Uterus (tissue), 3 donors: ENCODE measurements at regions not wholly inside any gene's neighbourhood (a gene's known extent, or its start where the extent isn't known, plus 50 kb on each side); places are given as distances from the start of the nearest gene placed in this dataset.

Experiments used
- DNase-seq, 2 donors: peaks; one replicate each; pipeline ENCODE4 v3.0.0-alpha.2; 2019 to 2020
- H3K27ac ChIP-seq, 2 donors: fragments of 200-600 bp; sonication (generic); 1 replicate in 1 of 2; 2 replicates in 1 of 2; pipeline ENCODE4 v1.5.1; 2016 to 2018
- H3K27me3 ChIP-seq, 2 donors: fragments of 200-600 bp; sonication (generic); one replicate each; pipeline ENCODE4 v1.5.1; 2018 to 2019; ENCODE audit warnings: control low read depth in 1 of 2
- H3K36me3 ChIP-seq, 2 donors: fragments of 200-600 bp; sonication (generic); one replicate each; pipeline ENCODE4 v1.5.1; 2019; ENCODE audit warnings: control low read depth in 1 of 2
- H3K4me1 ChIP-seq, 2 donors: fragments of 200-600 bp; sonication (generic); one replicate each; pipeline ENCODE4 v1.5.1; 2018 to 2019; ENCODE audit warnings: control low read depth in 1 of 2
- H3K4me3 ChIP-seq, 2 donors: fragments of 200-600 bp; sonication (generic); 1 replicate in 1 of 2; 2 replicates in 1 of 2; pipeline ENCODE4 v1.5.1; 2018 to 2019; ENCODE audit warnings: mild to moderate bottlenecking in 1 of 2
- H3K9me3 ChIP-seq, 2 donors: fragments of 200-600 bp; sonication (generic); one replicate each; pipeline ENCODE4 v1.5.1; 2019; ENCODE audit warnings: control low read depth in 1 of 2
- POLR2A ChIP-seq, 2 donors: fragments of 450-650 bp; IDR thresholded peaks; one replicate each; pipeline ENCODE4 v1.6.1; 2016; ENCODE audit warnings: antibody characterized with exemption in 2 of 2, mild to moderate bottlenecking in 1 of 2, moderate library complexity in 1 of 2
- intact Hi-C: fragments of 100-400 bp; cut with DNase I; formaldehyde crosslinking; loops from one replicate; pipeline ENCODE4 v1.15.1; 2023; ENCODE audit warnings: low total_unique reads
- TF ChIP-seq, protein P1 (sequence below), 4 experiments: fragments of 200-600 bp in 2 of 4; fragments of 450-650 bp in 2 of 4; sonication (generic) in 2 of 4; IDR thresholded peaks; one replicate each; pipeline ENCODE4 v1.5.1; 2016 to 2019; ENCODE audit warnings: antibody characterized with exemption in 4 of 4, mild to moderate bottlenecking in 2 of 4, moderate library complexity in 1 of 4
- donor health status: DM: yes; HTN: yes; CAD: no.

GRCh38 chr14:81669308-81669707 lies 135.7 kb upstream of the SEL1L start:
- Histone ChIP-seq H3K27me3 (no peaks in the 10 kb centered on the region), H3K9me3 (no peaks in the 10 kb centered on the region), H3K4me1 (no peaks in the 10 kb centered on the region), H3K36me3 (no peaks in the 10 kb centered on the region), H3K27ac (no peak overlapping the region), H3K4me3 (no peak overlapping the region)
- intact Hi-C loops, result no loop called here
- DNase-seq, result no peak
- TF ChIP-seq, protein P1, sequence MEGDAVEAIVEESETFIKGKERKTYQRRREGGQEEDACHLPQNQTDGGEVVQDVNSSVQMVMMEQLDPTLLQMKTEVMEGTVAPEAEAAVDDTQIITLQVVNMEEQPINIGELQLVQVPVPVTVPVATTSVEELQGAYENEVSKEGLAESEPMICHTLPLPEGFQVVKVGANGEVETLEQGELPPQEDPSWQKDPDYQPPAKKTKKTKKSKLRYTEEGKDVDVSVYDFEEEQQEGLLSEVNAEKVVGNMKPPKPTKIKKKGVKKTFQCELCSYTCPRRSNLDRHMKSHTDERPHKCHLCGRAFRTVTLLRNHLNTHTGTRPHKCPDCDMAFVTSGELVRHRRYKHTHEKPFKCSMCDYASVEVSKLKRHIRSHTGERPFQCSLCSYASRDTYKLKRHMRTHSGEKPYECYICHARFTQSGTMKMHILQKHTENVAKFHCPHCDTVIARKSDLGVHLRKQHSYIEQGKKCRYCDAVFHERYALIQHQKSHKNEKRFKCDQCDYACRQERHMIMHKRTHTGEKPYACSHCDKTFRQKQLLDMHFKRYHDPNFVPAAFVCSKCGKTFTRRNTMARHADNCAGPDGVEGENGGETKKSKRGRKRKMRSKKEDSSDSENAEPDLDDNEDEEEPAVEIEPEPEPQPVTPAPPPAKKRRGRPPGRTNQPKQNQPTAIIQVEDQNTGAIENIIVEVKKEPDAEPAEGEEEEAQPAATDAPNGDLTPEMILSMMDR (IDR thresholded peaks at IDR 0.05), result no peak
- TF ChIP-seq POLR2A (IDR thresholded peaks at IDR 0.05), result no peak

GRCh38 chr14:81673930-81674329 lies 140.3 kb upstream of the SEL1L start:
- H3K36me3 ChIP-seq, result no peaks in the 10 kb centered on the region
- H3K27ac ChIP-seq, result no peak overlapping the region
- no peaks in the 10 kb centered on the region for H3K27me3 ChIP-seq
- TF ChIP-seq, protein P1 (IDR thresholded peaks at IDR 0.05), result no peak
- TF ChIP-seq POLR2A (IDR thresholded peaks at IDR 0.05), result no peak
- intact Hi-C loops, result no loop called here
- no peak overlapping the region for H3K4me3 ChIP-seq
- H3K9me3 ChIP-seq, result no peaks in the 10 kb centered on the region
- H3K4me1 ChIP-seq, result no peaks in the 10 kb centered on the region
- no peak for DNase-seq

- H3K27me3 ChIP-seq, result no peaks in the 10 kb centered on the region
- H3K27ac ChIP-seq, result no peak overlapping the region
- no peaks in the 10 kb centered on the region for H3K9me3 ChIP-seq
- no peak for DNase-seq
- intact Hi-C loops, result no loop called here
- TF ChIP-seq, protein P1 (IDR thresholded peaks at IDR 0.05), result no peak
- TF ChIP-seq POLR2A (IDR thresholded peaks at IDR 0.05), result no peak
- H3K36me3 ChIP-seq, result no peaks in the 10 kb centered on the region
- no peaks in the 10 kb centered on the region for H3K4me1 ChIP-seq
- H3K4me3 ChIP-seq, result no peak overlapping the region
Measured at GRCh38 chr14:81676395-81676794, 142.7 kb upstream of the SEL1L start.

DNA sequence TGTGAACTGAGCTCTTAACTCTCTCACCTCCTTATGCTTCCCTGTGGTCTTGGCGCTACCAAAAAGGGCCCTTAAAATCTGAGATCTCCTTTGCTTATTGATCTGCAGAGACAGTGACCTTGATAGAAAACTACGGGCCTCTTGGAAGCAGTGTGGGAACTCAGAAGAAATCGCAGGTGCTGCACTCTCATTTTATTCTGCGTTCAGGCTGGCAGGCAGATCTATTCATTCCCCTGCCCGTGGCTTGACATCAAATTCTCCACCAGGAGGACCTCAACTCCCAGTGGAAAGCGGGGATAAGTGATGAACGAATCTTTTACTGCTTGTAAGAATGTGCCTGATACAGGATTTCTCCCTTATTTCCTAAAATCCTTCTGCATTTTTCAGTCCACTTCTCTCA lies 143.2 kb upstream of the SEL1L start:
- intact Hi-C loops, result no loop called here
- Histone ChIP-seq H3K4me3 (no peak overlapping the region), H3K9me3 (no peaks in the 10 kb centered on the region), H3K27me3 (no peaks in the 10 kb centered on the region), H3K36me3 (no peaks in the 10 kb centered on the region), H3K4me1 (no peaks in the 10 kb centered on the region), H3K27ac (no peak overlapping the region)
- TF ChIP-seq, protein P1 (IDR thresholded peaks at IDR 0.05), result no peak
- TF ChIP-seq POLR2A (IDR thresholded peaks at IDR 0.05), result no peak
- no peak for DNase-seq

- no peak for TF ChIP-seq POLR2A (IDR thresholded peaks at IDR 0.05)
- TF ChIP-seq, protein P1 (IDR thresholded peaks at IDR 0.05), result no peak
- Histone ChIP-seq H3K4me3 (no peak overlapping the region), H3K36me3 (no peaks in the 10 kb centered on the region), H3K27me3 (no peaks in the 10 kb centered on the region), H3K4me1 (no peaks in the 10 kb centered on the region), H3K9me3 (no peaks in the 10 kb centered on the region), H3K27ac (no peak overlapping the region)
- DNase-seq, result no peak
- intact Hi-C loops, result no loop called here
Measured at GRCh38 chr14:81677736-81678135, 144.1 kb upstream of the SEL1L start.
